ENCODE measurements at regions not wholly inside any gene's neighbourhood (a gene's known extent, or its start where the extent isn't known, plus 50 kb on each side); places are given as distances from the start of the nearest gene placed in this dataset.

GRCh38 chr12:43058616-43059015 lies 469.1 kb upstream of the PRICKLE1 start:
- no peaks in the 10 kb centered on the region for H3K36me3 Mint-ChIP-seq

GRCh38 chr12:43057566-43057965 lies 468.0 kb upstream of the PRICKLE1 start:
- ChIA-PET CTCF (no interaction called here), POLR2A (no interaction called here)
- Mint-ChIP-seq H3K9me3 (no peaks in the 10 kb centered on the region; the same call in 1 of the 2 replicates), H3K36me3 (no peaks in the 10 kb centered on the region), H3K4me3 (no peak overlapping the region), H3K4me1 (peaks cover 4% of the 10 kb centered on the region), H3K27me3 (ENCODE audit: low read depth) (no peaks in the 10 kb centered on the region), H3K27ac (no peak overlapping the region)
- no peak for ATAC-seq
- TF ChIP-seq ZNF425 (CRISPR knock-in tag; conservative IDR thresholded peaks at IDR 0.05) (no peak), ATF3 (CRISPR knock-in tag; conservative IDR thresholded peaks at IDR 0.05) (no peak), FOXP1 (CRISPR knock-in tag; IDR thresholded peaks at IDR 0.05; ENCODE audit: borderline replicate concordance) (no peak), ARID4B (CRISPR knock-in tag; IDR thresholded peaks at IDR 0.05; ENCODE audit: borderline replicate concordance) (no peak), HMGA2 (CRISPR knock-in tag; IDR thresholded peaks at IDR 0.05) (no peak), SOX15 (CRISPR knock-in tag; IDR thresholded peaks at IDR 0.05) (no peak), ZNF671 (CRISPR knock-in tag; IDR thresholded peaks at IDR 0.05) (no peak), IRF1 (CRISPR knock-in tag; IDR thresholded peaks at IDR 0.05) (no peak), TCF7 (CRISPR knock-in tag; IDR thresholded peaks at IDR 0.05; ENCODE audit: low read depth) (no peak), E2F4 (CRISPR knock-in tag; IDR thresholded peaks at IDR 0.05; ENCODE audit: borderline replicate concordance, low read depth) (no peak), ATF2 (CRISPR knock-in tag; IDR thresholded peaks at IDR 0.05; ENCODE audit: borderline replicate concordance, low read depth) (no peak), NR2C2 (CRISPR knock-in tag; IDR thresholded peaks at IDR 0.05) (no peak)
- DNase-seq (ENCODE audit: low spot score), result no peak

More at GRCh38 chr12:43058616-43059015, 469.1 kb upstream of the PRICKLE1 start:
- DNase-seq (ENCODE audit: low spot score) (no peak), ATAC-seq (no peak)
- Mint-ChIP-seq H3K4me3 (no peak overlapping the region), H3K27me3 (ENCODE audit: low read depth) (no peaks in the 10 kb centered on the region), H3K9me3 (no peaks in the 10 kb centered on the region; the same call in 1 of the 2 replicates), H3K27ac (no peak overlapping the region), H3K4me1 (peaks cover 5% of the 10 kb centered on the region)
- ChIA-PET POLR2A (no interaction called here), CTCF (no interaction called here)
- TF ChIP-seq MXD4 (CRISPR knock-in tag; IDR thresholded peaks at IDR 0.05; ENCODE audit: borderline replicate concordance) (no peak), ARID4B (CRISPR knock-in tag; IDR thresholded peaks at IDR 0.05; ENCODE audit: borderline replicate concordance) (no peak)

All from WTC11 (cell line).